ENCODE measurements at regions not wholly inside any gene's neighbourhood (a gene's known extent, or its start where the extent isn't known, plus 50 kb on each side); places are given as distances from the start of the nearest gene placed in this dataset.

DNA sequence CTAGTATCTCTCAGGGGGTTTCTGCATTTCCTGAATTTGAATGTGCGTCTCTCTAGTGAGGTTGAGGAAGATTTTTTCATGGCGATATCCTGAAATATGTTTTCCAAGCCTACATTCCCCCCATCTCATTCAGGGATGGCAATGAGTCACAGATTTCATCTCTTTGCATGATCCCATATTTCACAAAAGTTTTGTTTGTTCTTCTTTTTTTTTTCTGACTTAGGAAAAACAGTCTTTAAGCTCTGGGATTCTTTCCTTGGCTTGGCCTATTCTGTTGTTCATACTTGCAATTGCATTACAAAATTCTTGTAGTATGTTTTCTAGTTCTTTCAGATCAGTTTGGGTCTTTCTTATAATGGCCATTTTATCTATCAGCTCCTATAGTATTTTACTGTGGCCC lies 136.5 kb downstream of the DSEL start:
- H3K27me3 ChIP-seq (ENCODE audit: control insufficient read depth in 2 of 2, insufficient read depth in 2 of 2, low read length in 2 of 2), result no peaks in the 10 kb centered on the region
- DNase-seq, result no peak
- no peaks in the 10 kb centered on the region for H4K20me1 ChIP-seq (ENCODE audit: insufficient read depth, low read length)
- H3K27ac Mint-ChIP-seq, result no peak overlapping the region
- no peak overlapping the region for H2AFZ ChIP-seq (ENCODE audit: insufficient read depth, low read depth, low read length, poor library complexity, severe bottlenecking)
- no peaks in the 10 kb centered on the region for H3K4me1 ChIP-seq (ENCODE audit: control insufficient read depth in 1 of 2, insufficient read depth in 2 of 2, low read length in 2 of 2)
- intact Hi-C loops (cut with micrococcal nuclease), result no loop called here
- H3K36me3 Mint-ChIP-seq, result no peaks in the 10 kb centered on the region
- H3K27me3 Mint-ChIP-seq (ENCODE audit: low read depth in 3 of 3), result no peaks in the 10 kb centered on the region
- H3K4me3 Mint-ChIP-seq, result no peak overlapping the region
- TF ChIP-seq, protein P1, sequence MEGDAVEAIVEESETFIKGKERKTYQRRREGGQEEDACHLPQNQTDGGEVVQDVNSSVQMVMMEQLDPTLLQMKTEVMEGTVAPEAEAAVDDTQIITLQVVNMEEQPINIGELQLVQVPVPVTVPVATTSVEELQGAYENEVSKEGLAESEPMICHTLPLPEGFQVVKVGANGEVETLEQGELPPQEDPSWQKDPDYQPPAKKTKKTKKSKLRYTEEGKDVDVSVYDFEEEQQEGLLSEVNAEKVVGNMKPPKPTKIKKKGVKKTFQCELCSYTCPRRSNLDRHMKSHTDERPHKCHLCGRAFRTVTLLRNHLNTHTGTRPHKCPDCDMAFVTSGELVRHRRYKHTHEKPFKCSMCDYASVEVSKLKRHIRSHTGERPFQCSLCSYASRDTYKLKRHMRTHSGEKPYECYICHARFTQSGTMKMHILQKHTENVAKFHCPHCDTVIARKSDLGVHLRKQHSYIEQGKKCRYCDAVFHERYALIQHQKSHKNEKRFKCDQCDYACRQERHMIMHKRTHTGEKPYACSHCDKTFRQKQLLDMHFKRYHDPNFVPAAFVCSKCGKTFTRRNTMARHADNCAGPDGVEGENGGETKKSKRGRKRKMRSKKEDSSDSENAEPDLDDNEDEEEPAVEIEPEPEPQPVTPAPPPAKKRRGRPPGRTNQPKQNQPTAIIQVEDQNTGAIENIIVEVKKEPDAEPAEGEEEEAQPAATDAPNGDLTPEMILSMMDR (IDR thresholded peaks at IDR 0.05), result no peak
- H3K79me2 ChIP-seq (ENCODE audit: insufficient read depth, low read length), result no peaks in the 10 kb centered on the region
- H3K9ac ChIP-seq (ENCODE audit: insufficient read depth, low read length, poor library complexity, severe bottlenecking), result no peak overlapping the region
- no peak overlapping the region for H3K4me2 ChIP-seq (replicated peaks; ENCODE audit: extremely low read depth, low read length, poor library complexity, severe bottlenecking)
- H3K27ac ChIP-seq (ENCODE audit: low read depth in 1 of 2, low read length in 2 of 2), result no peak overlapping the region
- H3K4me3 ChIP-seq (replicated peaks in 1 of 3; ENCODE audit: low read depth in 2 of 3, low read length in 3 of 3), result no peak overlapping the region
- no peaks in the 10 kb centered on the region for H3K4me1 Mint-ChIP-seq
- no CpG with 5 or more reads among the region's 2 CpGs for WGBS (ENCODE audit: insufficient coverage)
- no peaks in the 10 kb centered on the region for H3K36me3 ChIP-seq (replicated peaks in 1 of 2; ENCODE audit: control insufficient read depth in 1 of 2, insufficient read depth in 2 of 2, low read length in 2 of 2)
- H3K9me3 Mint-ChIP-seq, result peaks cover 0 to 11% (median 1%) of the 10 kb centered on the region in 7 donors
- peaks cover 0 to 17% of the 10 kb centered on the region in 2 donors for H3K9me3 ChIP-seq (replicated peaks in 1 of 2; ENCODE audit: control insufficient read depth in 1 of 2, insufficient read depth in 1 of 2, low read length in 2 of 2)

DNA sequence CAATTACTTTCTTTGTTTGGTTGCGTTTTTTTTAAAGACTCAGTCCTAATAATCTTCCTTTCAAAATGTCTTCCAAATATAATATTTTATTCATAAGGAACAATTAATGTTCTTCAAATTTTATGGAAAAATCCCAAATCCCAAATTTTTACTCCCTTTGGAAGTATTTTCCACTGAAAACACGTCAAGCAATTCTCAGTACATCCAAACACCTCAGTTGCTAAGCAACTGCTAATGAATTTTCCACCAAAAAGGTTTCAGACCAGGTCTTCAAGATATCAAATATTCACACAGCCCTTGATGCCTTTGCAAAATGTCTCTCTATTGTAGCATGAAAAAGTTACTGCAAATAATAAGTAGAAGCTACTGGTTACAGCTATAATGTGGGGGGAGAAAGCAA lies 140.1 kb downstream of the DSEL start:
- H3K27me3 ChIP-seq (ENCODE audit: control insufficient read depth in 2 of 2, insufficient read depth in 2 of 2, low read length in 2 of 2), result no peaks in the 10 kb centered on the region
- peaks cover 0 to 9% of the 10 kb centered on the region in 2 donors for H3K9me3 ChIP-seq (replicated peaks in 1 of 2; ENCODE audit: control insufficient read depth in 1 of 2, insufficient read depth in 1 of 2, low read length in 2 of 2)
- no peak overlapping the region for H3K4me3 ChIP-seq (replicated peaks in 1 of 3; ENCODE audit: low read depth in 2 of 3, low read length in 3 of 3)
- H3K36me3 ChIP-seq (replicated peaks in 1 of 2; ENCODE audit: control insufficient read depth in 1 of 2, insufficient read depth in 2 of 2, low read length in 2 of 2), result no peaks in the 10 kb centered on the region
- no peaks in the 10 kb centered on the region for H4K20me1 ChIP-seq (ENCODE audit: insufficient read depth, low read length)
- no peaks in the 10 kb centered on the region for H3K4me1 Mint-ChIP-seq
- H3K27ac ChIP-seq (ENCODE audit: low read depth in 1 of 2, low read length in 2 of 2), result no peak overlapping the region
- intact Hi-C loops (cut with micrococcal nuclease), result no loop called here
- H3K27me3 Mint-ChIP-seq (ENCODE audit: low read depth in 3 of 3), result no peaks in the 10 kb centered on the region
- peaks cover 0 to 5% (median 0%) of the 10 kb centered on the region in 7 donors for H3K9me3 Mint-ChIP-seq
- no peak overlapping the region for H3K4me2 ChIP-seq (replicated peaks; ENCODE audit: extremely low read depth, low read length, poor library complexity, severe bottlenecking)
- no peak overlapping the region for H2AFZ ChIP-seq (ENCODE audit: insufficient read depth, low read depth, low read length, poor library complexity, severe bottlenecking)
- H3K4me3 Mint-ChIP-seq, result no peak overlapping the region
- no peaks in the 10 kb centered on the region for H3K79me2 ChIP-seq (ENCODE audit: insufficient read depth, low read length)
- H3K9ac ChIP-seq (ENCODE audit: insufficient read depth, low read length, poor library complexity, severe bottlenecking), result no peak overlapping the region
- TF ChIP-seq, protein P1 (IDR thresholded peaks at IDR 0.05), result no peak
- H3K36me3 Mint-ChIP-seq, result no peaks in the 10 kb centered on the region
- 100% methylated on average over 1 of the region's 2 CpGs for WGBS (ENCODE audit: insufficient coverage)
- no peak overlapping the region for H3K27ac Mint-ChIP-seq
- DNase-seq, result no peak
- no peaks in the 10 kb centered on the region for H3K4me1 ChIP-seq (ENCODE audit: control insufficient read depth in 1 of 2, insufficient read depth in 2 of 2, low read length in 2 of 2)
